NOMO-1 treated with dmso at 0.1 percent for 144 hours (cell line): ENCODE measurements at regions not wholly inside any gene's neighbourhood (a gene's known extent, or its start where the extent isn't known, plus 50 kb on each side); places are given as distances from the start of the nearest gene placed in this dataset.
"Not testable (repeated sequence)": the region's sequence is repeated elsewhere in the genome, so short reads cannot be mapped to it uniquely, and the experiment has no call there.

Source experiments
- DNase-seq: peaks from one replicate; lab custom pipeline; 2025; ENCODE audit not compliant: unreplicated experiment; lab: John Stamatoyannopoulos, UW

DNA sequence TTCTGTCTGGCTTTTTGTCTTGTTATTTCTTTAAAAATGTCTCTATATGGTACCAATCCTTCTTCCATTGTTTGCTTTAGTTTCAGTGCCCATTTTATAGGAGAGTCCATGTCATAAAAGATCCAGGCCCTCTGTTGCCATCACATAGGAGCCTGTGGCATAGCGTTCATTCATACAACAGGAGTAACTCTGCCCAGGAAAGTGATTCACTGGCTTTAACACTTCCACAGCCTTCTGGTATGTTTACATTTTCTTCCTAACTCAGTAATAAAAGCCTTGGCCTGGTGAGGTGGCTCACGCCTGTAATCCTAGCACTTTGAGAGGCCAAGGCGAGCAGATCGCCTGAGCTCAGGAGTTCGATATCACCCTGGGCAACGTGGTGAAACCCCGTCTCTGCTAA, 519.3 kb upstream of the PTGER4 start:
- DNase-seq: no peak

DNA sequence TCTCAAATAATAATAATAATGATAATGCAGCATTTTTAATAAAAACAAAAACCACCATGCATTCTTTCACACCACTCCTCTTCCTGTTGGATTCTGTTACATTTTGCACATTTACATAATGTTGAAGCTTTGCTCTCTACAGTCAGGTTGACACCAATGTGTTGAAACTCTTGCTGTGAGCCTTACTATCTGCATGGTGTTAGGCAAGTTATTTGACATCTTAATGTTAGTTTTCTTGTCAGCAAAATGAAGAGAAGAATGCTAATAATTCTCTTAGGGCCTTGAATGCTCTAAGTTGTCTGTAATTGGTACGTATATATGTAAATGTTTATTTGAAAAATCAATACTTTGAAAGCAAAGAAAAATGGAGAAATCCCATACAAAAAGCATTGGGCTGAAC, 525.5 kb upstream of the PTGER4 start:
- DNase-seq: no peak

DNA sequence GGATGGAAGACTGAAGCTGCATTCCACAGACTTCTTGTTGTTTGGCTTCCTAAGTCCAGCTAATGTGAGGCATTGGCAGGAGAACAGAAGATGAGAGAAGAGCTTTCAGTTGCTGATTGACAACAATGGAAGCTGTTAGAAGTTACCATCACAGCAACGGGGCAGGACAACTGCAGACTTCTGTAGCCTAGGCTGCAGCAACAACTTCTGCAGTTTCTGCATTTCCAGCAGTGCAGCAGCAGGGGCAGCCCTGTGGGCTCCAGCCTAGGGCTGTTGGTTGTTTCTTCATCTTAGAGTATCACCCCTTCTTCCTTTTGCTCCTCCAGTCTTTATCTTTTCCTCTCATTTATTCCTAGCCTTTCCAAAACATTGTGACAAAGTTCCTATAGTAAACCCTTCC, 528.8 kb upstream of the PTGER4 start:
- DNase-seq: no peak

DNA sequence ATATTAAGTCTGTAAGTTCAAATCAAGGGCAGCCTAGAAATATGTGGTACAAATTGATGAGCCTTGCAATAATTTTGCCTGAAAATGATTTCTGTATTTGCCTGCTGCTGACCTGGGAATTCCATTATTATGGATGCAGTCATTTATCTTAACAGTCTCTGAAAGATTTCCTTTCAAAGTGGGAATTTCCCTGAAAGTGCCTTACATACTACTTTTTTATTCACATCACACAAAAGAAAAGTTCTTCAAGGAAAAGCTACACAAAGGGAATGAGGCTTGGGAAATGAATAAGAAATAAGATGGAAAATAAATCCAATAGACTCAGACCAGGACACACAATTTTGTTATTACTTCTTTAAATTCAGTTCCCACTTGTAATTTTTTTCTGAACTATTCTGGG, 537.8 kb upstream of the PTGER4 start:
- no peak for DNase-seq

DNA sequence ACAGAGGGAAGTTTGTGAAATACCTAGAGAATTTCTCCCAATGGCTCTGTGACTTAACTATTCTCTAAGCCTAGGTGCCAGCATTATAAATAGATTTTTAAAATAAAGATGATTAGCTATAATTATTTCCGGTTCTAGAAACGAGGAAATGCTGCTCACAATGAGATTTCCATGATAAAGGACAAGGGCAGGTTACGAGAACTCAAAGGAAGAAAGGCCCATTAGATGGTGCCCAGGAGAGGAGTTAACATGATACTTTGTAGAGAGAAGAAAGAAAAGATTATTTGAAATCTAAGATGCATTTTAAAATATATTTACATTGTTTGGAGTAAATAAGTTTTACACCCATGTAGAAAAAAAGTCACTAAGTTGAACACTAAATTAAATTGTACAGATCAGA, 538.3 kb upstream of the PTGER4 start:
- no peak for DNase-seq

DNA sequence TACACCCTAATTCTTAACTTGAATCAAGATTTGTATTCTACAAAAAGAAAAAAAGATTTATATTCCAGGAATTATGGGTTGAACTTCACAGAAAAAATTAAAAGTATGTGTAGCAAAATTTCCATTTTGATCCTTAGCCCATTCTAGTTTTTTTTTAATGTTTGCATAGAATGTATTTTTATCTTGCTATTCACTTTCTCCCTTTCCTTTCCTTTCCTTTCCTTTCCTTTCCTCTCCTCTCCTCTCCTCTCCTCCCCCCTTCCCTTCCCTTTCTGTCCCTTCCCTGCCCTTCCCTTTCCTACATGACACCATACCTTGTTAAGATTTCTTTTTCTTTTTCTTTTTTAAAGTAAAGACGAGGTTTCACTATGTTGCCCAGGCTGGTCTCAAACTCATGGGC, 542.5 kb upstream of the PTGER4 start:
- no peak for DNase-seq

DNA sequence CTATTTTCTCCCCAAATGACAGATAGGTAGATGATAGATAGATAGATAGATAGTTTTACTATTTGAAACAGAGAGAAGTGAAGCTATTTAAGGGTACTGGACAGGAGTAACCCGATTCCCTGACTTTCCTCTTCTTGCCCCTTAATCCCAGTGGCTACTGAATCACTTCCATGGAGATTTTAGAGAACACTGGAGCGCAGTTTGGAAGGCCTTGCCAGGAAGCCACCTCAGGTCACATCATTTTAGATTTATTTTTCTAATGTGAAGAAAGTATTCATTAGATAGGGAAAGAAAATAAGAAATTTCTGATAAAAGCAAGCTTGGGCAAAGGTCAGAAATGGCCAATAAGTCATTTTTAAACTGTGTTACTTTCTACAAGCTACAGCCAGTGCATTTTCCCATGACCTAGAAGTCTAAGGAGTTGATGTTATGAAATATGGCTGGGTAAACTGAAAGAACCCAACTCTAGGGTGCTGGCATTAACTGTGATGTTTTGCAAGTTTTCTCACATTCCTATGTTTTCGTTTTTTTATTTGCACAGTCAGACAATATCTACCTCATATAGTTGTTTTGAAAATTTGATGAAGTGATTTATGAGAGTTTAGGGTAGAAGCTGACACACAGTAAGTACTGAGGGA, 544.7 kb upstream of the PTGER4 start:
- no peak for DNase-seq

DNA sequence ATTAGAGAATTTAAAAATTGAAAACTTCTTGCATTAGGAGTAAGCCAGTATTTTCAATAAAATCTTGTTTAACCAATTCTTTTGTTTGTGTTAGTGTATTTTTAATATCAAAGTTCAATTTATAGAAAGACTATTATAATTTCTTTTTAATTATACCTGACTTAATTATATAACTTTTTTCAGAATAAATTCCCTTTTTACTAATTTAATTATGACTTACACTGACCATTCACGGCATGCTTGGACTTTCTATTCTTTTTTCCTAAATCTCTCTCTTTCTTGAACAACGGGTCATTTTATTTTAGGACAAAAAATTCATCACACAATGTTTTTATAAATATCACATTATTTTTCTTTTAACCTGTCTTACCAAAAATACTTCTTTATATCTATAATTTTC, 555.3 kb upstream of the PTGER4 start:
- no peak for DNase-seq

DNA sequence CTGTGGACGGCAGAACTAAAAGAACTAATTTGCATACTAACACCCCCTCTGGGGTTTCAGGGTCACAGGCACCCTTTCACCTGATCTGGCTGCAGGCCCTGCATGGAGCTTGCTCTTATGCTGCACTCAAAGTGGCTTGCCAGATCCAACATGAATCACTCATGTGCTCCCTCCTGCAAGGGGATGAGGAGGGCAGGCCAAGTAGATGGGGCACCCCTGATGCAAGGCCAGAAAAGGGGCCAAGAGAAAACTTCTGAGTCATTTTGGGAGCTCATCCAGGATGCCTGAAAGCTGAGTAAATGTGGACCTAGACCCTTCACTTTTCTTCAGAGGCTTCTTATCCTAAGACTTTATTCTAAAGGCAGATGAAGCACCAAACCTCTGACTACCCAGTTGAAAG, 558.5 kb upstream of the PTGER4 start:
- DNase-seq: no peak

DNA sequence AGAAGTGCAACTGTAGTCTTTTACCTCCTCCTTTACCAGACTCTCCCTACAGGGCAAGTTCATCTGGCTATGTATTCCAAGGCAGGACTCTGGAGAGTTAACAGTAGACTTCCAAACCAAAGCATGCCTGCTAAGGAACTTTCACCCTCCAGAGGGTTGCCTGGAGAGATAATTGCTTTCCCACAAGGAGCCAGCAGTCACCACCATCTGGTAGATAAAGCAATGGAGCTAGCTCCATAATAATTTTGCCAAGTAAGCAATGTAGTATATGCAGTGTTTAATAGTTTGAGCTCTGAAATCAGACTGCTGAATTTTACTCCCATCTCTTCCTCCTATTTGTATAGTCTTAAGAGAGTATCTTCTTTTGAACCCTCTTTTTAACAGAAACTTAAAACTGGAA, 566.8 kb upstream of the PTGER4 start:
- no peak for DNase-seq

DNA sequence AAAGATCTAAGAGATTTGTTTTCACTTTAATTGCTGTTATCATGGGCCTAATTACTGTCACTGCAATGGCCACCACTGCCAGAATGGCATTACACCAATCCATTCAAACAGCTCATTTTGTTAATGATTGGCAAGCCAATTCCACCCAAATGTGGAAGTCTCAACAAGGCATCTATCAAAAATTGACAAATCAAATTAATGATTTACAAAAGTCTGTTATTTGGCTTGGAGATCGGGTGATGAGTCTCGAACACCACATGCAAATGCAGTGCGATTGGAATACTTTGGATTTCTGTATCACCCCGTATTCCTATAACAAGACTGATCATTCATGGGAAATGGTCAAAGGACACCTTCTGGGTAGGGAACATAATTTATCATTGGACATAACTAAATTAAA, 568.7 kb upstream of the PTGER4 start:
- not testable (repeated sequence) for DNase-seq

DNA sequence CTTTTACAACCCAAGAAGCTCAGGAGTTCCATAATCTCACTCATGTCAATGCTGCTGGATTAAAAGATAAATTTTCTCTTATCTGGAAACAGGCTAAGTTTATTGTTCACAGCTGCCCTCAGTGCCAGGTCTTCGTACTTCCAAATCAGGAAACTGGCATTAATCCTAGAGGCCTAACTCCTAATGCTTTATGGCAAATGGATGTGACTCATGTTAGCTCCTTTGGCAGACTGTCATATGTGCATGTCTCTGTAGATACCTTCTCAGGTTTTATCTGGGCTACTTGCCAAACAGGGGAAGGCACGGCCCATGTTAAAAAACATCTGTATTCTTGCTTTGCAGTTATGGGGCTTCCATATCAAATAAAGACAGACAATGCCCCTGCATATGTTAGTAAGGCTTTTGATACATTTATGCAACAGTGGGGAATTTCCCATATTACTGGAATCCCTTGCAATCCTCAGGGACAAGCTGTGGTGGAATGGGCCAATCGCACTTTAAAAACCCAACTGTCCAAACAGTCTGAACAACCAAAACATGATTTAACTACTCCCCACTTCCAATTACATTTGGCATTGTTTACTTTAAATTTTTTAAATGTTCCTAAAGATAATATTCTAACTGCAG, 570.8 kb upstream of the PTGER4 start:
- DNase-seq: not testable (repeated sequence)

DNA sequence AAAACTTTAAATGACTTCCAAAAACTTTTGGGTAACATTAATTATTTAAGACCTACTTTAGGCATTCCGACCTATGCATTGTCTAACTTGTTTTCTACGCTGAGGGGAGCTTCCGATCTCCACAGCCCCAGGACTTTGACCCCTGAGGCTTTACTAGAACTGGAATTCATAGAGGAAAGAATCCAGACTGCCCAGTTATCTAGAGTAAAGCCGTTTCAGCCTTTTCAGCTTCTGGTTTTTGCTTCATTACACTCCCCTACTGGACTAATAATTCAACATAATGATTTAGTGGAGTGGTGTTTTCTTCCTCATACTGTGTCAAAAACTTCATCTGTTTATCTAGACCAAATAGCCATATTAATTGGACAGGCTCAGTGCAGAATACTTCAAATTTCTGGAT, 571.9 kb upstream of the PTGER4 start:
- DNase-seq: not testable (repeated sequence)

DNA sequence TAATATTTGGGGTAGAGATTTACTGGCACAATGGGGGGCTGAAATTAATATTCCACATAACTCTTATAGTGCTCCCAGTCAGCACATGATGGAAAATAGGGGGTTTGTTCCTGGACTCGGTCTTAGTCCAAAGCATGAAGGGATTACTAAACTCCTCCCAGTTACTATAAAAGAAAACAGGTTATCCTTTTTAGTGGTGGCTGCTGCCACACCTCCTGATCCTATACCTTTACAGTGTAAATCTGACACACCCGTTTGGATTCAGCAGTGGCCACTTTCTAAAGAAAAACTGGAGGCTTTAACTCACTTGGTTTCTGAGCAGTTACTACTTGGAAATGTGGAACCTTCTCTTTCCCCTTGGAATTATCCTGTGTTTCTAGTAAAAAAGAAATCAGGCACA, 572.9 kb upstream of the PTGER4 start:
- no peak for DNase-seq

DNA sequence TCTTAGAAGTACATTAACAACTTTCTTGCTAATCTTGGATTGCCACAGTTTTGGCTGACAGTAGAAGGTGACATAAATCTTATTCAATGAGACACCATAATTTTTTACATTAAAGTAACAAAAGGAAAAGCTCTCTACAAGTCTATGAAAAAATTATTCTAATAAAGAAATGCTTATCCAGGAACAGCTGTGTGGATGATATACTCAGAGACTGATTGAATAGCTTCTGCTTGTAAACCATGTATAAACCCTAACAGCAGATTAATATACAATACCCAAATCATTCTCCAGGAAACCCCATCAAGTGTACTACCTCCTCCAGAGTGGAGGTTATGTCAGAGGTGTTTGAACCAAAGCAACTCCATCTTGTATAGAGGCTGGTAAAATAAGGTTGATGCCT, 581.4 kb upstream of the PTGER4 start:
- no peak for DNase-seq

DNA sequence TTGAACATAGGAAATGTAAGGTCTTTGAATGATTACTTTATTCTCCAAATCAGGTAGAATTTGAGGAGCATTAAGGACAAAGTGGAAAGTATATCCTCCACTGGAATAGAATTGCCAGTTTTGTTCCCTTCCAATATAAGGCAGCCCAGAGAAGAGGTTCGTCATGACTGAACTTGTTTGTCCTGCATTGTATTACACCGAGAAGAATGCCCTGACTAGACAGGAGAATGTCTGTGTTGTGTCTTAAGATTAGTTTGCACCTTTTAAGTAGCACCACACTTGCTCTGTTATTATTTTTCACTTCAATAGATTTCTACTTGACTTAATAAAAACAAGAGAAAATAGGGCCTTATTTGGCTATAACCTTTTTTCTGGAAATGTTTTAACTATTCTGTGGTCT, 586.2 kb upstream of the PTGER4 start:
- no peak for DNase-seq

DNA sequence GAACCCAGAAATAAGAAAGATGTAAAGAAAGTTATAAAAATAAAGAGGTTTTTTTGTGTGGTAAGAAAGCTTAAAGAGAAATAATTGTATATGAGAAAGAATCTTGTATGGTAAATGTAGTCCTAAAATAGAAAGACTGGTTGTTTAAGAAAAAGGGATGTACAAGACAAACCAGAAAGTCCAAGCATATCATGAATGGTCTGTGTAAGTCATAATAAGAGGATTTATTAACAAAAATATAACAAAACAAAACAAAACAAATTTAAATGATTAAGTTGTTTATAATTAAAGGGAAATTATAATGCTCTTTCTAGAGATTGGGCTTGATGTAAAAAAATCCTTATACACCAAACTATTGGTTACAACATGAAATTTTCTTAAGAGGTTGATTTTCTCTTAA, 590.4 kb upstream of the PTGER4 start:
- no peak for DNase-seq

DNA sequence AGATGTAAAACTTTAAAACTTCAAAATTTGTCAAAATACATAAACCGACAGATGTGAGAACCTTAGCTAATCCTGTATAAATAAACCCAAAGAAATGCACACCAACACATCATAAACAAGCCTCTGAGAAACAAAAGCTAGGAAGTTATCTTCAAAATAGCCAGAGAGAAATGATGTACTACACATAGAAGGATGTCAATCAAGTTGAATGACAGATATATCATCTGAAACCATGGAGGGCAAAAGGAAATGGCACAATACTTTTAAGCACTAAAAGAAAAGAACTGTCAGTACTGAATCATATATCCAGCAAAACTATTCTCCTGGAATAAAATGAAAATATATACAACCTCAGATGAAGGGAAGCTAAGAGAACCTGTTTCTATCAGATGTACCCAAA, 595.1 kb upstream of the PTGER4 start:
- no peak for DNase-seq

DNA sequence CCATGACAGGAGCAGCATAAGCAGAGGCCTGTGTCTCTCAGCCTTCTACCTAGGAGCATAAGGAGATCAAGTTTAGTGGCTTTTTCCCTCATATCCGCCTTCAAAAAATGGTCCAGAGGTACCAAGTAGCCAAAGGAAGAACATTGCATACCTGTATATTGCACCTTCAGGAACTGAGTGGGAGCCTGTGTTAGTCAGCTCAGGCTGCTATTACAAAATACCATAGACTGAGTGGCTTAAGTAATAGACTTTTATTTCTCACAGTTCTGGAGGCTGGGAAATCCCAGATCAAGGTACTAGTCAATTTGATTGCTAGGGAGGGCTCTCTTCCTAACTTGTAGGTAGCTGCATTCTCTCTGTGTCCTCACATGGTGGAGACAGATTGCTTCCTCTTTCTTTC, 597.4 kb upstream of the PTGER4 start:
- DNase-seq: no peak

DNA sequence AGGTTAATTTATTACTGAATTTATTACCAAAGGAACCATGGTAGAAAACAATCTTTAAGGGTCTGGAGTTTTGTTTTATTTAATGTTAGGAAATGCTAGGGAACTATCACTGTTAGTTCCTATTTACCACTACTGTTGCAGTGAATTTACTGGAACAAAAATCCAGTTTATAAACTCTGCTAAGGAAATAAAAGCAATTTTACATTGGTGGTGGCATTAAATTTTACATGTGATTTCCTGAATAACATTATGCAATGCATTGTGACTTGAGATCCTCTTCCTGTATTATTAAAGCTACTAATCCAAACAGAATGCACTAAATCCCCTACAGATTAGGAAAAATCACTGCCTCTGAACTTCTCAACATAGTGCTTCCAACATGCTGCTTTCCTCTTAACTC, 599.5 kb upstream of the PTGER4 start:
- DNase-seq: no peak

DNA sequence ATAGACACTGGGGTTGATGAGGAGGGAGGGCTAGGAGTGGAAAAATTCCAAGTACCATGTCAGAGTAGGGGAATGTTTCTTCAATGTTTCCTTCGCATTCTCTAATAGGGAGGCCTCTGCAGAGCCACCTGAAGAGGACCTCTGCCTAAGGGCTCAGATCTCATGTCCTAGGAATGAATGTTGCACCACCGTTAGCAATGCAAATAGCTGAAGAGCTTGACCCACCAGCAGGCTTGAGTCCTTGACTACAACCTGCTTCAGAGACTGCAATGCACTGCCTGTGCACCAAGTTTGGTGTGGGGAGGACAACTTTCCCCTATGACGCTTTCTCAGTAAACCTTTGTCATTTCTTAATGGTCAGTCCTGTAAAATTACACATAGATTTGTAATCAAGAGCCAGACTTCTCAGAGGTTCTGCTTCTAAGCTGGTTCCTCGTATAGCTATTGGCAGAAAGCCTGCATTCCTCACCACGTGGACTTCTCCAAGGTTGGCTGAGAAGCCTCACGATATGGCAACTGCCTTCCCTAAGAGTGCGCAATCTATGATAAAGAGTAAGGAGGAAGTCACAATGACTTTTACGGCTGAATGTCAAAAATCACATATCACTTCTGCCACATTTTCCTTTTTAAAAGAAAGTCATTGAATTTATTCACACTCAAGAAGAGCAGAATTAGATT, 600.7 kb upstream of the PTGER4 start:
- no peak for DNase-seq

DNA sequence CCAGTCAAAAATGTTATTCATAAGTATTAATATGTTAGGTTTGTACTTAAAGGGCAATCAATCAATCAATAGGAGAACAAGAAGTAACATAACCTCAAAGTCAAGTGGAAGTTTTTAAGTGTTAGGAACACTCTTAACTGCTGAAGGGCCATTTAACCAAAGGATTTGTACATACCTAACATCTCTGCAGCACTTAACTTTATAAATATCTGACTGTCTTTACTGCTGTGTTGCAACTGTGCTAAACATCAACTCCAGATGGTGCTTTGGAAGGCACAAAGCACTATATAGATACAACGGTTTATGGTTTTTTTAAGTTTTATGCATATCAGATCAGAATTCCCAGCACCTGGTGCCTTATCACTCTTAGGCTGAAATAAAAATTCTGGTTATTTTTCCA, 604.9 kb upstream of the PTGER4 start:
- no peak for DNase-seq

DNA sequence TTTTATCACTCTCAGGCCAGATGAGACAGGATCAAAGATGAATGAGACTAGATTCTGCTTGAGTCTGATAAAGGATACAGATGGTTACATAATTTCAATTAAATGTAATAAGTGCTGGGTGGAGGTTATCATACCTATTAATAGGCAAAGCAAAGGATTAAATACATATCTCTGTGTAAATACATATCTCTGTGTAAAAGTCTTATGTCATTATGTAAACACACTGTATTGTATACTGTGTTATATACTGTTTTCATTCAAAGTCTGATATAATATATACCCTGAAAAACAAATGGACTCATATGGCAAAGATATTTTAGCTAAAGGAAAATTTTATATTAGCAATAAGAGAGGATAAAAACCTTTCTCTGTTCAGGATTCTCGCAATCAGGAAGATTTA, 605.8 kb upstream of the PTGER4 start:
- DNase-seq: no peak
